ENCODE measurements at regions not wholly inside any gene's neighbourhood (a gene's known extent, or its start where the extent isn't known, plus 50 kb on each side); places are given as distances from the start of the nearest gene placed in this dataset.

- TF ChIP-seq POLR2A (IDR thresholded peaks at IDR 0.05): no peak
- TF ChIP-seq CTCF (IDR thresholded peaks at IDR 0.05): peak in 8 of 12 donors; percentile 11 to 48 (median 33)
- Histone ChIP-seq H3K27ac (no peak overlapping the region), H3K4me3 (no peak overlapping the region), H3K36me3 (no peaks in the 10 kb centered on the region), H3K4me1 (peaks cover 0 to 4% (median 0%) of the 10 kb centered on the region in 12 donors), H3K9me3 (no peaks in the 10 kb centered on the region), H3K27me3 (no peaks in the 10 kb centered on the region)
- DNase-seq (no peak), ATAC-seq (no peak)
- 79 to 82% (median 80%) methylated on average over 5 of the region's 5 CpGs for WGBS, 4 donors
- intact Hi-C loops (cut with DNase I): loop anchor here in 1 of 10 donors (10.0 kb wide), 1 partner anchor 128 kb away; no protein-coding TSS in a partner anchor
Measured at GRCh38 chr10:61606959-61607907, 55.5 kb upstream of the CABCOCO1 start.

GRCh38 chr10:61605221-61605620 lies 57.5 kb upstream of the CABCOCO1 start:
- Histone ChIP-seq H3K4me1 (no peaks in the 10 kb centered on the region), H3K27ac (no peak overlapping the region), H3K9me3 (no peaks in the 10 kb centered on the region), H3K36me3 (no peaks in the 10 kb centered on the region), H3K27me3 (no peaks in the 10 kb centered on the region), H3K4me3 (no peak overlapping the region)
- DNase-seq: no peak
- no peak for ATAC-seq
- 94 to 96% (median 94%) methylated on average over 1 of the region's 1 CpG for WGBS, 4 donors
- intact Hi-C loops (cut with DNase I): loop anchor here in 1 of 10 donors (10.0 kb wide), 1 partner anchor 130 kb away; no protein-coding TSS in a partner anchor
- TF ChIP-seq POLR2A (IDR thresholded peaks at IDR 0.05) (no peak), CTCF (IDR thresholded peaks at IDR 0.05) (no peak)

GRCh38 chr10:61600399-61600798 lies 62.3 kb upstream of the CABCOCO1 start:
- no peaks in the 10 kb centered on the region for H3K9me3 ChIP-seq
- DNase-seq (no peak), ATAC-seq (no peak)
- WGBS, 4 donors: 67 to 81% (median 71%) methylated on average over 1 of the region's 1 CpG
- no peaks in the 10 kb centered on the region for H3K27me3 ChIP-seq
- H3K27ac ChIP-seq: no peak overlapping the region
- no peak for TF ChIP-seq CTCF (IDR thresholded peaks at IDR 0.05)
- TF ChIP-seq POLR2A (IDR thresholded peaks at IDR 0.05): no peak
- intact Hi-C loops (cut with DNase I): loop anchor here in 1 of 10 donors (10.0 kb wide), 1 partner anchor 134 kb away; no protein-coding TSS in a partner anchor
- no peak overlapping the region for H3K4me3 ChIP-seq
- H3K36me3 ChIP-seq: no peaks in the 10 kb centered on the region
- H3K4me1 ChIP-seq: no peaks in the 10 kb centered on the region

- Histone ChIP-seq H3K4me1 (no peaks in the 10 kb centered on the region), H3K27ac (no peak overlapping the region), H3K27me3 (peaks cover 0 to 3% (median 0%) of the 10 kb centered on the region in 9 donors), H3K9me3 (no peaks in the 10 kb centered on the region), H3K4me3 (no peak overlapping the region), H3K36me3 (no peaks in the 10 kb centered on the region)
- no peak for ATAC-seq
- intact Hi-C loops (cut with DNase I): no loop called here
- DNase-seq: no peak
- 59 to 99% (median 96%) methylated on average over 1 of the region's 1 CpG for WGBS, 4 donors
- TF ChIP-seq POLR2A (IDR thresholded peaks at IDR 0.05) (no peak), CTCF (IDR thresholded peaks at IDR 0.05) (no peak)
Measured at GRCh38 chr10:61594430-61594829, 68.3 kb upstream of the CABCOCO1 start.

All from heart left ventricle (tissue), 16 donors.